HCT116 (cell line): ENCODE measurements at regions not wholly inside any gene's neighbourhood (a gene's known extent, or its start where the extent isn't known, plus 50 kb on each side); places are given as distances from the start of the nearest gene placed in this dataset.

ENCODE experiments used
- ATAC-seq: fragments of 200-7000 bp; cut with Tn5 transposase; 2 replicates; pipeline ENCODE4 v1.9.1; 2020; ENCODE audit warnings: mild to moderate bottlenecking, moderate library complexity
- BruUV-seq: library from RNA; stranded (reverse); fragments of 400-500 nt; replicated peaks from 2 replicates; lab custom pipeline; 2021; lab: Mats Ljungman, UMichigan
- CTCF ChIA-PET: fragments of 300-600 bp; sonication (Branson Sonifier 250); formaldehyde crosslinking; loops from one replicate; lab custom pipeline; 2021; ENCODE audit warnings: antibody characterized with exemption; lab: Charles Lee
- POLR2A ChIA-PET: fragments of 300-600, 350-600 bp; sonication (Branson Sonifier 250); formaldehyde crosslinking; loops from one replicate; lab custom pipeline; 2021; ENCODE audit warnings: antibody characterized with exemption; lab: Charles Lee
- RAD21 ChIA-PET, 2 experiments: fragments of 300-600 bp; sonication (Branson Sonifier 250); formaldehyde crosslinking; loops; one replicate each; lab custom pipeline; 2023; ENCODE audit warnings: low total read pairs in 2 of 2; ENCODE audit not compliant: uncharacterized antibody in 2 of 2, unreplicated experiment in 2 of 2, low non-redundant PET in 1 of 2; lab: Charles Lee
- DNase-seq: peaks from one replicate; pipeline ENCODE4 v3.0.0-alpha.2; 2010; ENCODE audit warnings: low read depth, low spot score
- H2AFZ ChIP-seq: fragments of 200-600 bp; shearing (Covaris generic), sonication (generic); 2 replicates; pipeline ENCODE4 v1.6.1; 2017; ENCODE audit warnings: low read depth, mixed run types, mixed read lengths, antibody characterized with exemption, low read length; ENCODE audit not compliant: poor library complexity, severe bottlenecking
- H3K27ac ChIP-seq: 2 replicates; pipeline ENCODE4 v1.5.1; 2012; ENCODE audit warnings: low read depth, low read length
- H3K27me3 ChIP-seq: fragments of 200-600 bp; sonication (generic); 2 replicates; pipeline ENCODE4 v1.6.1; 2016; ENCODE audit warnings: mixed run types, low read length, mixed read lengths; ENCODE audit not compliant: insufficient read depth
- H3K36me3 ChIP-seq, 2 experiments: fragments of 200-500 bp in 1 of 2; fragments of 200-600 bp in 1 of 2; sonication (Bioruptor generic) in 1 of 2; sonication (generic) in 1 of 2; 2 replicates each; pipeline versions ENCODE4 v1.5.1 to v1.6.1; 2014 to 2016; ENCODE audit warnings: low read length in 2 of 2, inconsistent platforms in 1 of 2, mixed read lengths in 1 of 2, mixed run types in 1 of 2; ENCODE audit not compliant: insufficient read depth in 2 of 2, control insufficient read depth in 1 of 2
- H3K4me1 ChIP-seq, 2 experiments: fragments of 200-600 bp in 1 of 2; sonication (generic) in 1 of 2; 2 replicates each; pipeline versions ENCODE4 v1.5.1 to v1.6.1; 2012 to 2017; ENCODE audit warnings: low read length in 2 of 2, inconsistent platforms in 1 of 2, mild to moderate bottlenecking in 1 of 2, mixed read lengths in 1 of 2, mixed run types in 1 of 2, moderate library complexity in 1 of 2; ENCODE audit not compliant: insufficient read depth in 2 of 2, control insufficient read depth in 1 of 2
- H3K4me2 ChIP-seq: fragments of 200-600 bp; sonication (generic); 2 replicates; pipeline ENCODE4 v1.6.1; 2017; ENCODE audit warnings: mixed run types, low read length, mixed read lengths
- H3K4me3 ChIP-seq, 2 experiments: fragments of 200-600 bp in 1 of 2; sonication (generic) in 1 of 2; replicated peaks in 1 of 2; 2 replicates each; pipeline ENCODE4 v1.5.1; 2011 to 2016; ENCODE audit warnings: low read length in 2 of 2, control low read depth in 1 of 2, low read depth in 1 of 2, mild to moderate bottlenecking in 1 of 2, mixed read lengths in 1 of 2, mixed run types in 1 of 2
- H3K79me2 ChIP-seq: fragments of 200-600 bp; sonication (generic); 2 replicates; pipeline ENCODE4 v1.6.1; 2017; ENCODE audit warnings: mild to moderate bottlenecking, mixed run types, low read length, moderate library complexity, mixed read lengths; ENCODE audit not compliant: insufficient read depth
- H3K9ac ChIP-seq: fragments of 200-600 bp; sonication (generic); 2 replicates; pipeline ENCODE4 v1.6.1; 2016; ENCODE audit warnings: low read length, mixed read lengths
- H3K9me2 ChIP-seq: fragments of 200-600 bp; sonication (generic), shearing (Covaris generic); 2 replicates; pipeline ENCODE4 v1.6.1; 2017; ENCODE audit warnings: mixed run types, mild to moderate bottlenecking, moderate library complexity; ENCODE audit not compliant: insufficient read depth
- H3K9me3 ChIP-seq, 2 experiments: fragments of 200-500 bp in 1 of 2; fragments of 200-600 bp in 1 of 2; sonication (Bioruptor generic) in 1 of 2; sonication (generic) in 1 of 2; 2 replicates each; pipeline ENCODE4 v1.6.1; 2014 to 2017; ENCODE audit warnings: low read length in 2 of 2, mixed read lengths in 2 of 2, inconsistent platforms in 1 of 2, low read depth in 1 of 2, mild to moderate bottlenecking in 1 of 2, mixed run types in 1 of 2, moderate library complexity in 1 of 2; ENCODE audit not compliant: control insufficient read depth in 1 of 2, insufficient read depth in 1 of 2
- H4K20me1 ChIP-seq: fragments of 200-600 bp; sonication (generic), shearing (Covaris generic); 2 replicates; pipeline ENCODE4 v1.6.1; 2017; ENCODE audit warnings: mixed run types, mild to moderate bottlenecking, moderate library complexity; ENCODE audit not compliant: insufficient read depth
- ATF3 ChIP-seq: IDR thresholded peaks from 2 replicates; pipeline ENCODE4 v1.6.1; 2012
- CEBPB ChIP-seq: IDR thresholded peaks from 2 replicates; pipeline ENCODE4 v1.6.1; 2012; ENCODE audit warnings: low read depth
- ELF1 ChIP-seq: IDR thresholded peaks from 2 replicates; pipeline ENCODE4 v1.6.1; 2012; ENCODE audit warnings: low read depth, borderline replicate concordance
- EZH2 ChIP-seq: fragments of 200-600 bp; sonication (generic); IDR thresholded peaks from 2 replicates; pipeline ENCODE4 v1.6.1; 2017; ENCODE audit warnings: antibody characterized with exemption, mixed run types
- EZH2phosphoT487 ChIP-seq: fragments of 200-600 bp; IDR thresholded peaks from 2 replicates; pipeline ENCODE4 v1.6.1; 2018; ENCODE audit warnings: antibody characterized with exemption, borderline replicate concordance
- RAD21 ChIP-seq: IDR thresholded peaks from 2 replicates; pipeline ENCODE4 v1.6.1; 2012; ENCODE audit warnings: low read depth, mild to moderate bottlenecking
- SIN3A ChIP-seq: IDR thresholded peaks from 2 replicates; pipeline ENCODE4 v1.6.1; 2012; ENCODE audit warnings: low read depth
- SRF ChIP-seq: IDR thresholded peaks from 2 replicates; pipeline ENCODE4 v1.6.1; 2012; ENCODE audit warnings: low read depth
- ZBTB33 ChIP-seq: IDR thresholded peaks from 2 replicates; pipeline ENCODE4 v1.6.1; 2011; ENCODE audit warnings: mild to moderate bottlenecking, low read length, moderate library complexity; ENCODE audit not compliant: insufficient replicate concordance; ENCODE audit errors: extremely low read depth
- ZFX ChIP-seq: fragments of 450-650 bp; IDR thresholded peaks from 2 replicates; pipeline ENCODE4 v1.6.1; 2017
- ZNF274 ChIP-seq: fragments of 200-500 bp; sonication (Bioruptor generic); IDR thresholded peaks from 2 replicates; pipeline ENCODE4 v1.6.1; 2014; ENCODE audit warnings: mild to moderate bottlenecking, low read depth, low read length, inconsistent platforms
- intact Hi-C: fragments of 100-400 bp; cut with micrococcal nuclease; formaldehyde crosslinking; loops from 2 replicates; pipeline ENCODE4 v1.10.0; 2022

GRCh38 chr6:5896476-5897200, 110.1 kb downstream of the NRN1 start:
- Histone ChIP-seq H2AFZ (no peak overlapping the region), H3K4me1 (peaks cover 7 to 10% of the 10 kb centered on the region in 2 experiments; a peak in 3 of 4 replicates), H3K79me2 (no peaks in the 10 kb centered on the region), H3K9me3 (no peaks in the 10 kb centered on the region), H3K27me3 (no peaks in the 10 kb centered on the region), H3K9me2 (no peaks in the 10 kb centered on the region), H3K27ac (no peak overlapping the region), H3K36me3 (no peaks in the 10 kb centered on the region), H3K9ac (no peak overlapping the region), H3K4me2 (no peak overlapping the region), H3K4me3 (no peak overlapping the region), H4K20me1 (no peaks in the 10 kb centered on the region)
- ATAC-seq, result no peak
- BruUV-seq, result no TSS peak
- intact Hi-C loops, result no loop called here
- ChIA-PET POLR2A (no interaction called here), CTCF (no interaction called here), RAD21 (no interaction called here)
- TF ChIP-seq ATF3 (no peak), ZBTB33 (no peak), SRF (no peak), EZH2 (no peak), ZFX (no peak), EZH2phosphoT487 (no peak), RAD21 (no peak), ELF1 (no peak), SIN3A (no peak), CEBPB (no peak), ZNF274 (no peak)
- no peak for DNase-seq
